Naive thymus-derived CD4-positive, alpha-beta T cell (primary cell): ENCODE measurements at regions not wholly inside any gene's neighbourhood (a gene's known extent, or its start where the extent isn't known, plus 50 kb on each side); places are given as distances from the start of the nearest gene placed in this dataset.

Source experiments
- ATAC-seq: fragments of 150-1000 bp; cut with Tn5 transposase; 2 replicates; pipeline ENCODE4 v1.10.0; 2021; ENCODE audit warnings: mild to moderate bottlenecking, moderate library complexity
- CTCF ChIA-PET: fragments of 350-600 bp; sonication (Branson Sonifier 250); formaldehyde crosslinking; loops from one replicate; lab custom pipeline; 2021; ENCODE audit warnings: antibody characterized with exemption; lab: Charles Lee
- POLR2A ChIA-PET: fragments of 350-600 bp; sonication (Branson Sonifier 250); formaldehyde crosslinking; loops from one replicate; lab custom pipeline; 2021; ENCODE audit warnings: antibody characterized with exemption, inconsistent platforms; lab: Charles Lee
- DNase-seq, 9 donors: peaks; one replicate each; pipeline versions ENCODE4 v3.0.0 to v3.0.0-alpha.2; 2020 to 2022; ENCODE audit warnings: mixed read lengths in 1 of 9
- H3K27ac ChIP-seq: one replicate; pipeline ENCODE4 v1.7.0; 2013; ENCODE audit warnings: mild to moderate bottlenecking, low read depth, low read length, moderate library complexity
- H3K27me3 ChIP-seq, 2 donors: one replicate each; pipeline ENCODE4 v1.7.0; 2013; ENCODE audit warnings: low read length in 2 of 2, mild to moderate bottlenecking in 2 of 2, moderate library complexity in 2 of 2; ENCODE audit not compliant: control insufficient read depth in 2 of 2, insufficient read depth in 2 of 2
- H3K36me3 ChIP-seq, 3 experiments: 1 replicate in 2 of 3; 2 replicates in 1 of 3; pipeline ENCODE4 v1.7.0; 2013; ENCODE audit warnings: low read length in 3 of 3, mild to moderate bottlenecking in 3 of 3, moderate library complexity in 1 of 3; ENCODE audit not compliant: insufficient read depth in 3 of 3, control insufficient read depth in 2 of 3
- H3K4me1 ChIP-seq, 2 donors: one replicate each; pipeline ENCODE4 v1.7.0; 2013; ENCODE audit warnings: low read length in 2 of 2, mild to moderate bottlenecking in 2 of 2, moderate library complexity in 1 of 2; ENCODE audit not compliant: control insufficient read depth in 2 of 2, insufficient read depth in 2 of 2
- H3K4me3 ChIP-seq: 2 replicates; pipeline ENCODE4 v1.7.0; 2013; ENCODE audit warnings: mild to moderate bottlenecking, low read length
- H3K9me3 ChIP-seq, 3 experiments: 1 replicate in 2 of 3; 2 replicates in 1 of 3; pipeline ENCODE4 v1.7.0; 2013; ENCODE audit warnings: low read length in 3 of 3; ENCODE audit not compliant: control insufficient read depth in 2 of 3
- H3K27ac Mint-ChIP-seq, 9 donors: one replicate each; pipeline ENCODE4 v1.8.0; 2020 to 2022; ENCODE audit warnings: mixed read lengths in 9 of 9, mild to moderate bottlenecking in 8 of 9, moderate library complexity in 5 of 9, inconsistent platforms in 2 of 9
- H3K27me3 Mint-ChIP-seq, 5 donors: one replicate each; pipeline ENCODE4 v1.8.0; 2021 to 2022; ENCODE audit warnings: mixed read lengths in 5 of 5, mild to moderate bottlenecking in 1 of 5
- H3K36me3 Mint-ChIP-seq, 5 donors: one replicate each; pipeline ENCODE4 v1.8.0; 2020 to 2022; ENCODE audit warnings: mixed read lengths in 5 of 5, mild to moderate bottlenecking in 3 of 5, inconsistent platforms in 1 of 5
- H3K4me1 Mint-ChIP-seq, 7 donors: one replicate each; pipeline ENCODE4 v1.8.0; 2020 to 2022; ENCODE audit warnings: mixed read lengths in 7 of 7, mild to moderate bottlenecking in 3 of 7, inconsistent platforms in 1 of 7
- H3K4me3 Mint-ChIP-seq, 10 donors: one replicate each; pipeline ENCODE4 v1.8.0; 2020 to 2022; ENCODE audit warnings: mild to moderate bottlenecking in 10 of 10, mixed read lengths in 10 of 10, moderate library complexity in 6 of 10, inconsistent platforms in 2 of 10
- H3K9me3 Mint-ChIP-seq, 11 donors: one replicate each; pipeline ENCODE4 v1.8.0; 2020 to 2022; ENCODE audit warnings: mixed read lengths in 11 of 11, mild to moderate bottlenecking in 4 of 11, inconsistent platforms in 1 of 11, moderate library complexity in 1 of 11
- intact Hi-C, 2 donors: fragments of 100-400 bp; cut with micrococcal nuclease; formaldehyde crosslinking; loops; one replicate each; pipeline ENCODE4 v1.15.1; 2023

- H3K4me3 ChIP-seq, result no peak overlapping the region
- Mint-ChIP-seq H3K36me3 (no peaks in the 10 kb centered on the region), H3K27me3 (peaks cover 0 to 13% (median 0%) of the 10 kb centered on the region in 5 donors), H3K27ac (no peak overlapping the region), H3K9me3 (peaks cover 0 to 18% (median 10%) of the 10 kb centered on the region in 11 donors), H3K4me1 (peaks cover 0 to 2% (median 0%) of the 10 kb centered on the region in 7 donors), H3K4me3 (no peak overlapping the region)
- no peaks in the 10 kb centered on the region for H3K4me1 ChIP-seq
- intact Hi-C loops, result no loop called here
- ATAC-seq (no peak), DNase-seq (no peak)
- POLR2A ChIA-PET, result no interaction called here
- H3K27ac ChIP-seq, result no peak overlapping the region
- no peaks in the 10 kb centered on the region for H3K27me3 ChIP-seq
- H3K36me3 ChIP-seq, result no peaks in the 10 kb centered on the region
- CTCF ChIA-PET, result no interaction called here
- H3K9me3 ChIP-seq, result peaks cover 0 to 14% (median 0%) of the 10 kb centered on the region in 3 experiments
Measured at GRCh38 chr9:78397454-78397853, 100.5 kb downstream of the PSAT1 start.

DNA sequence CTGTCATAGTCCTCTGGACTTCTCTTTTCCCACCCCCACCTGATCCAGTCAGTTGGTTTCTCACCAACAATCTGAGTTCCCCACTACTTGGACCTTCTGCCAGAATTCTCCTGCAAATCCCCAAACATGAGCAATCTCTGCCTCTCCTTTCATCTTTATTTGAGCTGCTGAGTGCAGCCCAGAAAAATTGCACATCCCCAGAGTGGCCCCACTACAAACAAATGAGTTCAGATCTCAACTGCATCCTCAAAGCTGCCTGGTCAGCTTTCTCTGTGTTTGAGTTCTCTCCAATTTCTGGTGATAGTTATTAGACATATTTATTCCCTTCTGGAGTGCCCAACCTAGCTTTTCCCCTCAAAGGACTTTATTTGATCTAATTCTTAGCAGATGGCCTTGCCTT lies 102.2 kb downstream of the PSAT1 start:
- Mint-ChIP-seq H3K4me1 (peaks cover 0 to 2% (median 0%) of the 10 kb centered on the region in 7 donors), H3K27ac (no peak overlapping the region), H3K4me3 (no peak overlapping the region), H3K27me3 (peaks cover 0 to 16% (median 5%) of the 10 kb centered on the region in 5 donors), H3K9me3 (peaks cover 0 to 18% (median 10%) of the 10 kb centered on the region in 11 donors), H3K36me3 (no peaks in the 10 kb centered on the region)
- Histone ChIP-seq H3K4me3 (no peak overlapping the region), H3K36me3 (no peaks in the 10 kb centered on the region), H3K27me3 (no peaks in the 10 kb centered on the region), H3K4me1 (no peaks in the 10 kb centered on the region), H3K27ac (no peak overlapping the region), H3K9me3 (peaks cover 0 to 14% (median 0%) of the 10 kb centered on the region in 3 experiments)
- CTCF ChIA-PET, result no interaction called here
- intact Hi-C loops, result no loop called here
- ATAC-seq (no peak), DNase-seq (no peak)
- POLR2A ChIA-PET, result no interaction called here

GRCh38 chr9:78400496-78400895 lies 103.6 kb downstream of the PSAT1 start:
- H3K9me3 ChIP-seq, result peaks cover 0 to 2% (median 0%) of the 10 kb centered on the region in 3 experiments
- no peaks in the 10 kb centered on the region for H3K27me3 ChIP-seq
- DNase-seq, result no peak
- H3K4me3 Mint-ChIP-seq, result no peak overlapping the region
- H3K27me3 Mint-ChIP-seq, result peaks cover 0 to 25% (median 7%) of the 10 kb centered on the region in 5 donors
- intact Hi-C loops, result no loop called here
- H3K27ac ChIP-seq, result no peak overlapping the region
- peaks cover 0 to 2% (median 0%) of the 10 kb centered on the region in 7 donors for H3K4me1 Mint-ChIP-seq
- H3K36me3 ChIP-seq, result no peaks in the 10 kb centered on the region
- H3K9me3 Mint-ChIP-seq, result peaks cover 0 to 8% (median 3%) of the 10 kb centered on the region in 11 donors
- H3K27ac Mint-ChIP-seq, result no peak overlapping the region
- no peaks in the 10 kb centered on the region for H3K36me3 Mint-ChIP-seq
- no peaks in the 10 kb centered on the region for H3K4me1 ChIP-seq
- POLR2A ChIA-PET, result no interaction called here
- ATAC-seq, result no peak
- no peak overlapping the region for H3K4me3 ChIP-seq
- CTCF ChIA-PET, result no interaction called here

- no peaks in the 10 kb centered on the region for H3K36me3 ChIP-seq
- ChIA-PET CTCF (no interaction called here), POLR2A (no interaction called here)
- DNase-seq (no peak), ATAC-seq (no peak)
- Mint-ChIP-seq H3K9me3 (no peaks in the 10 kb centered on the region), H3K27ac (no peak overlapping the region), H3K36me3 (no peaks in the 10 kb centered on the region), H3K27me3 (peaks cover 0 to 12% (median 5%) of the 10 kb centered on the region in 5 donors), H3K4me3 (no peak overlapping the region), H3K4me1 (no peaks in the 10 kb centered on the region)
- H3K9me3 ChIP-seq, result no peaks in the 10 kb centered on the region
- intact Hi-C loops, result loop anchor here in 1 of 2 donors (5.0 kb wide), 1 partner anchor 818 kb away; no protein-coding TSS in a partner anchor
- H3K27me3 ChIP-seq, result no peaks in the 10 kb centered on the region
- no peak overlapping the region for H3K4me3 ChIP-seq
- no peak overlapping the region for H3K27ac ChIP-seq
- no peaks in the 10 kb centered on the region for H3K4me1 ChIP-seq
Measured at GRCh38 chr9:78405461-78405860, 108.5 kb downstream of the PSAT1 start.

DNA sequence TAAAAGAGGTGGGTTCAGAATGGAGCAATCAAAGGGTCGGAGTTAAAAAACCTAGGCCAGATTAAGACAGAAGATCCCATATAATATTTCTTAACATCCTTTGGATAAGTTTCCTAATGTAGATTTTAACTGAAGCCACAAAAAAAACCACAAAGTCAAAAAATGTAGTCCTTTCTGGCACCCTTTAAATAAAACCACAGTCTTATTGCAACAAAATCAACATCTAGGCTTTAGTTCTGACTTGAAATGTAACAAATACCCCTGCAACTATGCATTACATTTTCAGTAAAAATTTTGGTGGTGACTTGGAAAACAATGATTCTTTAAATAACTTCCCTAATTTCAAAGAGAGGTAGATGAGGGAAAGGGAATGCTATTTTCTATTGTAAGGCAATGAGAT lies 109.2 kb downstream of the PSAT1 start:
- Mint-ChIP-seq H3K27me3 (peaks cover 0 to 12% (median 5%) of the 10 kb centered on the region in 5 donors), H3K36me3 (no peaks in the 10 kb centered on the region), H3K4me3 (no peak overlapping the region), H3K4me1 (no peaks in the 10 kb centered on the region), H3K9me3 (no peaks in the 10 kb centered on the region), H3K27ac (no peak overlapping the region)
- Histone ChIP-seq H3K4me3 (no peak overlapping the region), H3K27me3 (no peaks in the 10 kb centered on the region), H3K9me3 (no peaks in the 10 kb centered on the region), H3K4me1 (no peaks in the 10 kb centered on the region), H3K27ac (no peak overlapping the region), H3K36me3 (no peaks in the 10 kb centered on the region)
- intact Hi-C loops, result loop anchor here in 1 of 2 donors (5.0 kb wide), 1 partner anchor 819 kb away; no protein-coding TSS in a partner anchor
- DNase-seq, result no peak
- no peak for ATAC-seq
- POLR2A ChIA-PET, result no interaction called here
- CTCF ChIA-PET, result no interaction called here

GRCh38 chr9:78406933-78407332 lies 110.0 kb downstream of the PSAT1 start:
- Mint-ChIP-seq H3K36me3 (no peaks in the 10 kb centered on the region), H3K4me1 (no peaks in the 10 kb centered on the region), H3K27me3 (peaks cover 0 to 12% (median 5%) of the 10 kb centered on the region in 5 donors), H3K4me3 (no peak overlapping the region), H3K9me3 (no peaks in the 10 kb centered on the region), H3K27ac (no peak overlapping the region)
- Histone ChIP-seq H3K4me1 (no peaks in the 10 kb centered on the region), H3K36me3 (no peaks in the 10 kb centered on the region), H3K27me3 (no peaks in the 10 kb centered on the region), H3K4me3 (no peak overlapping the region), H3K27ac (no peak overlapping the region), H3K9me3 (no peaks in the 10 kb centered on the region)
- DNase-seq (no peak), ATAC-seq (no peak)
- ChIA-PET CTCF (no interaction called here), POLR2A (no interaction called here)
- intact Hi-C loops, result loop anchor here in 1 of 2 donors (5.0 kb wide), 1 partner anchor 820 kb away; no protein-coding TSS in a partner anchor

DNA sequence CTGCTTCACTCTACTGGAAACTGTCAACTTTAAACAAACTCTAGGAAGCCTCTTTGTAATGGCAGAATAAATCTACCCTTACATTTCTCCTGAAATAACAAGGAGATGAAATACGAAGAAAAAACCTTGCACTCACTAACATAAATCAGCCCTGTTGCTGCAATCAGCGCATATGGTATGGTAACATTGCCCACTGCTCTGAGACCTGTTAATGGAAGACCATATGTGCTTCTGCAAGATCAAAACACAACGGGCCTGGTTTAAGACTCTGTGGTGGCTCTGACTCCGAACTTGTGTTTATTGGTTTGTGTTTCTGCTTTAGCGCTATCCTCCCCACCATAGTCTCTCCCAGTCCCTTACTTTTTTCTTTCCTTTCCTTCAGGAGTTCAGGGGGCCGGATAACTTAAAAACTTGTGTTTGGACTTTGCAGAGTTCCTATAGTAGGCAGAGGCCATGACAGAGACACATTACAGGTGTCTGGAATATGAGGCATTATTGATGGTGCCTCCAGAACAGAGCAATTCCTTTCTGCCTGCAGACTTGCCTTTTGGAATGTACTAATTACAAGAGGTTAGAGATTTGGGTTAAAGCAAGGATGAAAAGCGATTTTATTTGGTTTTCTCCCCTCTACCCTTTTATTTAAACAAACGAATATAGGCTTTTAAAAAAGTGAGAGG lies 110.8 kb downstream of the PSAT1 start:
- Mint-ChIP-seq H3K27ac (no peak overlapping the region), H3K4me3 (no peak overlapping the region), H3K36me3 (no peaks in the 10 kb centered on the region), H3K4me1 (no peaks in the 10 kb centered on the region), H3K9me3 (no peaks in the 10 kb centered on the region), H3K27me3 (peaks cover 0 to 12% (median 5%) of the 10 kb centered on the region in 5 donors)
- H3K9me3 ChIP-seq, result no peaks in the 10 kb centered on the region
- no peaks in the 10 kb centered on the region for H3K4me1 ChIP-seq
- ATAC-seq (no peak), DNase-seq (no peak)
- H3K27me3 ChIP-seq, result no peaks in the 10 kb centered on the region
- ChIA-PET POLR2A (no interaction called here), CTCF (no interaction called here)
- H3K4me3 ChIP-seq, result no peak overlapping the region
- intact Hi-C loops, result loop anchor here in 1 of 2 donors (5.0 kb wide), 1 partner anchor 820 kb away; no protein-coding TSS in a partner anchor
- no peak overlapping the region for H3K27ac ChIP-seq
- H3K36me3 ChIP-seq, result no peaks in the 10 kb centered on the region
